IPS DF 4.7 (cell line): ENCODE measurements at regions not wholly inside any gene's neighbourhood (a gene's known extent, or its start where the extent isn't known, plus 50 kb on each side); places are given as distances from the start of the nearest gene placed in this dataset.

ENCODE experiments used
- DNase-seq: peaks from one replicate; pipeline ENCODE4 v3.0.0-alpha.2; 2013; ENCODE audit warnings: low spot score; ENCODE audit errors: extremely low read depth

GRCh38 chr13:72379581-72379980 lies 347.8 kb downstream of the MZT1 start:
- no peak for DNase-seq

- DNase-seq, result no peak
Observed at GRCh38 chr13:72368031-72368430, 359.4 kb downstream of the MZT1 start.

- DNase-seq, result no peak
Observed at GRCh38 chr13:72346716-72347115, 380.7 kb downstream of the MZT1 start.

GRCh38 chr13:72342364-72342763 lies 385.1 kb downstream of the MZT1 start:
- no peak for DNase-seq

- DNase-seq, result no peak
Observed at GRCh38 chr13:72341904-72342303, 385.5 kb downstream of the MZT1 start.

- no peak for DNase-seq
Observed at GRCh38 chr13:72317346-72318109, 409.9 kb downstream of the MZT1 start.

- no peak for DNase-seq
Observed at GRCh38 chr13:72316716-72317115, 410.7 kb downstream of the MZT1 start.

- DNase-seq, result no peak
Observed at GRCh38 chr13:72315312-72315711, 412.1 kb downstream of the MZT1 start.

GRCh38 chr13:72314210-72314609 lies 413.2 kb downstream of the MZT1 start:
- DNase-seq, result no peak

GRCh38 chr13:72313546-72313945 lies 413.9 kb downstream of the MZT1 start:
- no peak for DNase-seq

- no peak for DNase-seq
Observed at GRCh38 chr13:72303941-72304746, 423.3 kb downstream of the MZT1 start.

- no peak for DNase-seq
Observed at GRCh38 chr13:72296246-72296645, 429.2 kb upstream of the DACH1 start.

- DNase-seq, result no peak
Observed at GRCh38 chr13:72295153-72295552, 428.1 kb upstream of the DACH1 start.

GRCh38 chr13:72293206-72293605 lies 426.2 kb upstream of the DACH1 start:
- no peak for DNase-seq

- DNase-seq, result peak; percentile 36
Observed at GRCh38 chr13:72290962-72291681, 424.1 kb upstream of the DACH1 start.

GRCh38 chr13:72286421-72286820 lies 419.4 kb upstream of the DACH1 start:
- no peak for DNase-seq

GRCh38 chr13:72284791-72285190 lies 417.8 kb upstream of the DACH1 start:
- DNase-seq, result no peak

GRCh38 chr13:72261732-72262131 lies 394.7 kb upstream of the DACH1 start:
- no peak for DNase-seq

- DNase-seq, result no peak
Observed at GRCh38 chr13:72259528-72259927, 392.5 kb upstream of the DACH1 start.

- DNase-seq, result peak; percentile 44
Observed at GRCh38 chr13:72258340-72258981, 391.5 kb upstream of the DACH1 start.

GRCh38 chr13:72255908-72256307 lies 388.9 kb upstream of the DACH1 start:
- peak; percentile 33 for DNase-seq

GRCh38 chr13:72253754-72254153 lies 386.8 kb upstream of the DACH1 start:
- no peak for DNase-seq
